ENCODE measurements at regions not wholly inside any gene's neighbourhood (a gene's known extent, or its start where the extent isn't known, plus 50 kb on each side); places are given as distances from the start of the nearest gene placed in this dataset.
"Not testable (repeated sequence)": the region's sequence is repeated elsewhere in the genome, so short reads cannot be mapped to it uniquely, and the experiment has no call there.

DNA sequence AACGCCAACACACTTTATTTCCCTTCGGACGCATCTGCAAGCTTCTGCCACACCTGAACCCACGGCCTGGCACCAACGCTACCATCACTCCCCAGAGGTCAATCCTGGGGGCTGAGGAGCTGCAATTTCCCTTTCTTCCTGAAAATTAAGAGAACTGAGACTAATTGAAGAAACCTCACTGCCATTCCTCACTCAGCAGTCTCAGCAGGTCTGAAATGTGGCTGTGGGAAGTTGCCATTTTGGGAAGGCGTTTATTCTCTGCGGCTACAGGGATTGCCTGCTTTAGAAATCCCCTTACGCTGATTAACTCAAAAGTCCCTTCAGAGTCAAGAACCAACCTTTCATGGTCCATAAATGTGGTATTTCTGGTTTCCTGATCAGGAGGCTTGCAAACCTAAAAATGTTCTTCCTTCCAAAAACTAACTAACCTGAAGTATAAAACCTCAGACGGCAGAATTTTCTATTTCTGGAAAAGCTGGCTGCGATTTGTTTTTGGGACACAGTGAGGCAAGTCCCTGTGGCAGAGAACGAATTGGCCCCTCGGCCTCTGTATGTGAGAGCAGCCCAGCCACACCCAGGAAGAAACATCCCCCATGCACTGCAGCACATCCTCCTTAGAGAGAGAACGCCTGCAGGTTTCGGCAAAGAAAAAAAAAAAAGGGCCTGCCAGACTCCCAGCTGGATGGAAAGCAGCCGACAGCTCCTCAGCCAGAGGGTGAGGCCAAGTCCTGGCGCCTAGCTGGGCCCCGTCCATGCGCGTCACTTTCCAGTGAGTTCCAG, 5404.8 kb upstream of the TPTE start:
- TF ChIP-seq POLR2A, POLR2AphosphoS5 (IDR thresholded peaks at IDR 0.05): not testable (repeated sequence)
- TF ChIP-seq, protein P1, sequence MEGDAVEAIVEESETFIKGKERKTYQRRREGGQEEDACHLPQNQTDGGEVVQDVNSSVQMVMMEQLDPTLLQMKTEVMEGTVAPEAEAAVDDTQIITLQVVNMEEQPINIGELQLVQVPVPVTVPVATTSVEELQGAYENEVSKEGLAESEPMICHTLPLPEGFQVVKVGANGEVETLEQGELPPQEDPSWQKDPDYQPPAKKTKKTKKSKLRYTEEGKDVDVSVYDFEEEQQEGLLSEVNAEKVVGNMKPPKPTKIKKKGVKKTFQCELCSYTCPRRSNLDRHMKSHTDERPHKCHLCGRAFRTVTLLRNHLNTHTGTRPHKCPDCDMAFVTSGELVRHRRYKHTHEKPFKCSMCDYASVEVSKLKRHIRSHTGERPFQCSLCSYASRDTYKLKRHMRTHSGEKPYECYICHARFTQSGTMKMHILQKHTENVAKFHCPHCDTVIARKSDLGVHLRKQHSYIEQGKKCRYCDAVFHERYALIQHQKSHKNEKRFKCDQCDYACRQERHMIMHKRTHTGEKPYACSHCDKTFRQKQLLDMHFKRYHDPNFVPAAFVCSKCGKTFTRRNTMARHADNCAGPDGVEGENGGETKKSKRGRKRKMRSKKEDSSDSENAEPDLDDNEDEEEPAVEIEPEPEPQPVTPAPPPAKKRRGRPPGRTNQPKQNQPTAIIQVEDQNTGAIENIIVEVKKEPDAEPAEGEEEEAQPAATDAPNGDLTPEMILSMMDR (IDR thresholded peaks at IDR 0.05), result not testable (repeated sequence)
